ENCODE measurements at regions not wholly inside any gene's neighbourhood (a gene's known extent, or its start where the extent isn't known, plus 50 kb on each side); places are given as distances from the start of the nearest gene placed in this dataset.

- no peak overlapping the region for H3K4me2 ChIP-seq
- no peaks in the 10 kb centered on the region for H4K20me1 ChIP-seq (ENCODE audit: insufficient read depth)
- no peak overlapping the region for H3K27ac ChIP-seq
- no peak overlapping the region for H3K9ac ChIP-seq
- TF ChIP-seq, protein P1, sequence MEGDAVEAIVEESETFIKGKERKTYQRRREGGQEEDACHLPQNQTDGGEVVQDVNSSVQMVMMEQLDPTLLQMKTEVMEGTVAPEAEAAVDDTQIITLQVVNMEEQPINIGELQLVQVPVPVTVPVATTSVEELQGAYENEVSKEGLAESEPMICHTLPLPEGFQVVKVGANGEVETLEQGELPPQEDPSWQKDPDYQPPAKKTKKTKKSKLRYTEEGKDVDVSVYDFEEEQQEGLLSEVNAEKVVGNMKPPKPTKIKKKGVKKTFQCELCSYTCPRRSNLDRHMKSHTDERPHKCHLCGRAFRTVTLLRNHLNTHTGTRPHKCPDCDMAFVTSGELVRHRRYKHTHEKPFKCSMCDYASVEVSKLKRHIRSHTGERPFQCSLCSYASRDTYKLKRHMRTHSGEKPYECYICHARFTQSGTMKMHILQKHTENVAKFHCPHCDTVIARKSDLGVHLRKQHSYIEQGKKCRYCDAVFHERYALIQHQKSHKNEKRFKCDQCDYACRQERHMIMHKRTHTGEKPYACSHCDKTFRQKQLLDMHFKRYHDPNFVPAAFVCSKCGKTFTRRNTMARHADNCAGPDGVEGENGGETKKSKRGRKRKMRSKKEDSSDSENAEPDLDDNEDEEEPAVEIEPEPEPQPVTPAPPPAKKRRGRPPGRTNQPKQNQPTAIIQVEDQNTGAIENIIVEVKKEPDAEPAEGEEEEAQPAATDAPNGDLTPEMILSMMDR (conservative IDR thresholded peaks at IDR 0.05; ENCODE audit: low read depth, low read length), result peak; percentile 70
- H3K79me2 ChIP-seq (ENCODE audit: insufficient read depth, low read depth), result no peaks in the 10 kb centered on the region
- H3K4me1 ChIP-seq (ENCODE audit: low read depth, poor library complexity, severe bottlenecking), result no peaks in the 10 kb centered on the region
- no peaks in the 10 kb centered on the region for H3K36me3 ChIP-seq (ENCODE audit: insufficient read depth)
- peak overlapping the region; percentile 5; the same call in 1 of the 2 replicates for H2AFZ ChIP-seq (ENCODE audit: low read depth)
- H3K27me3 ChIP-seq (ENCODE audit: insufficient read depth, low read depth), result no peaks in the 10 kb centered on the region
- H3K4me3 ChIP-seq (IDR thresholded peaks at IDR 0.05; ENCODE audit: insufficient read depth, low read depth, low read length), result no peak overlapping the region
Observed at GRCh38 chr9:26326563-26326962, 566.0 kb downstream of the CAAP1 start.

- H3K4me2 ChIP-seq, result no peak overlapping the region
Observed at GRCh38 chr9:26325444-26325829, 567.2 kb downstream of the CAAP1 start.

GRCh38 chr9:26324786-26325443 is 567.7 kb downstream of the CAAP1 start:
- H3K4me2 ChIP-seq, result no peak overlapping the region

More at GRCh38 chr9:26325444-26325829, 567.2 kb downstream of the CAAP1 start:
- Histone ChIP-seq H3K79me2 (ENCODE audit: insufficient read depth, low read depth) (no peaks in the 10 kb centered on the region), H4K20me1 (ENCODE audit: insufficient read depth) (no peaks in the 10 kb centered on the region), H3K9ac (no peak overlapping the region), H3K4me1 (ENCODE audit: low read depth, poor library complexity, severe bottlenecking) (no peaks in the 10 kb centered on the region), H3K27ac (no peak overlapping the region), H3K27me3 (ENCODE audit: insufficient read depth, low read depth) (no peaks in the 10 kb centered on the region), H3K4me3 (IDR thresholded peaks at IDR 0.05; ENCODE audit: insufficient read depth, low read depth, low read length) (no peak overlapping the region), H2AFZ (ENCODE audit: low read depth) (no peak overlapping the region), H3K36me3 (ENCODE audit: insufficient read depth) (no peaks in the 10 kb centered on the region)
- TF ChIP-seq, protein P1 (conservative IDR thresholded peaks at IDR 0.05; ENCODE audit: low read depth, low read length), result no peak

DNA sequence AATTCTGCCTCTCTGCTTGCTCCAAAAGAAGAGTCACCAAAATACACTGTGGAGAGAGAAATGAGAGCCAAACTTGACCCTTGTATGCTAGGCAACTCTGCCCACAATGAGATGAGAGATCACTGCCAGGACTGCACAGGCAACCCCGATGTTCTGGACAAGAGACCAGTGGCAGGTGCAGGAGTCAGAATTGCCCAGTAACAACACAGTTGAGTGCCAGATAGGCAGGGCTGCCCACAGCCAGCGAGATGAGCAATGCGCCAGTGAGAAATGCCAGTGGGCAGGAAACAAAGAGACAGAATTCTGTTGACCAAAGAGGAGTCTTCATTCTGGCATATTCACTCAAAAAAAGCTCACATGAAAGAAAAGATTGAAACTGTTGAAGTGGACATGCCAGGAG is 570.7 kb downstream of the CAAP1 start:
- no peaks in the 10 kb centered on the region for H3K27me3 ChIP-seq (ENCODE audit: insufficient read depth, low read depth)
- H3K79me2 ChIP-seq (ENCODE audit: insufficient read depth, low read depth), result no peaks in the 10 kb centered on the region
- no peaks in the 10 kb centered on the region for H3K4me1 ChIP-seq (ENCODE audit: low read depth, poor library complexity, severe bottlenecking)
- H3K27ac ChIP-seq, result no peak overlapping the region
- H3K4me2 ChIP-seq, result no peak overlapping the region
- no peak overlapping the region for H3K4me3 ChIP-seq (IDR thresholded peaks at IDR 0.05; ENCODE audit: insufficient read depth, low read depth, low read length)
- H4K20me1 ChIP-seq (ENCODE audit: insufficient read depth), result no peaks in the 10 kb centered on the region
- no peak overlapping the region for H3K9ac ChIP-seq
- H2AFZ ChIP-seq (ENCODE audit: low read depth), result no peak overlapping the region
- H3K36me3 ChIP-seq (ENCODE audit: insufficient read depth), result no peaks in the 10 kb centered on the region
- TF ChIP-seq, protein P1 (conservative IDR thresholded peaks at IDR 0.05; ENCODE audit: low read depth, low read length), result no peak

More at GRCh38 chr9:26324786-26325443, 567.7 kb downstream of the CAAP1 start:
- Histone ChIP-seq H3K27ac (no peak overlapping the region), H3K9ac (no peak overlapping the region), H3K4me3 (IDR thresholded peaks at IDR 0.05; ENCODE audit: insufficient read depth, low read depth, low read length) (no peak overlapping the region), H3K36me3 (ENCODE audit: insufficient read depth) (no peaks in the 10 kb centered on the region), H4K20me1 (ENCODE audit: insufficient read depth) (no peaks in the 10 kb centered on the region), H3K4me1 (ENCODE audit: low read depth, poor library complexity, severe bottlenecking) (no peaks in the 10 kb centered on the region), H2AFZ (ENCODE audit: low read depth) (no peak overlapping the region), H3K79me2 (ENCODE audit: insufficient read depth, low read depth) (no peaks in the 10 kb centered on the region), H3K27me3 (ENCODE audit: insufficient read depth, low read depth) (no peaks in the 10 kb centered on the region)
- TF ChIP-seq, protein P1 (conservative IDR thresholded peaks at IDR 0.05; ENCODE audit: low read depth, low read length), result no peak

All from KMS-11 (cell line).